GM18526 (cell line): ENCODE measurements at regions not wholly inside any gene's neighbourhood (a gene's known extent, or its start where the extent isn't known, plus 50 kb on each side); places are given as distances from the start of the nearest gene placed in this dataset.

Experiments
- POLR2A ChIP-seq: IDR thresholded peaks from 3 replicates; pipeline ENCODE4 v1.6.1; 2011; ENCODE audit not compliant: insufficient read length; ENCODE audit errors: extremely low read depth

DNA sequence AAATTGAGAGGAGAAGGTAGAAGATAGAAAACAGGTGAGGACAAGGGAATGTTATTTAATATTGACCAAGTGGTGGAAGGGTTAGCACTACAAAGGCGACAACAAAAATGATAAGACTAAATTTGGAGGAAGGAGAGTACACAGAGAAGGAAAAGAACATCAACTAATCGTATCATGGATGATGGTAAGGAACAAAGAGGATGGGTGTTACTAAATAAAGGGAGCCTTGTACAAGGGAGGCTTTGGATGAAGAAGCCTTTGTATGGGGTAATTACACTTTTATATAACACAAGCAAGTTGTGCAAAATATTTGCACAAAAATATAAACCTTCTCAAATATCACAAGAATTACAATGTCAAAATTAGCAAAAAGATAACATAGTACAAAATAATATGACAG is 125.7 kb downstream of the ZNF608 start:
- no peak for TF ChIP-seq POLR2A

DNA sequence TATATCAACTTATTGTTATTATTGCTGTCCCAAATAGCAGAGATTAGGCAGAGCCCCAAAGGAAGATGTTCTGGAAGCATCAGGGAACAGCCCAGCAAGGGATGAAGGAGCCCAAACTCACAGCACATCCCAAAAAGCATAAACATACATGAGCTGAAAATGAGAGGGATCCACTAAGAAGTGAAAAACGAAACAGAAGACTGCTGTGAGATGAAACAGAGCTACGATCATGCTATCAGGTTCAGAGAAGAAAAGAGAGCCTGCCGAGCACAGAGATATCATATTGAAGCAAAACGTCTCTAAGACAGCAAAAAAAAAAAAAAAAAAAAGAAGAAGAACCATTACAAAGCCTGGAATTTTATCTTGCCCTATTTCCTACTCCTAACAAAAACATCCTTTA is 127.3 kb downstream of the ZNF608 start:
- TF ChIP-seq POLR2A: no peak

DNA sequence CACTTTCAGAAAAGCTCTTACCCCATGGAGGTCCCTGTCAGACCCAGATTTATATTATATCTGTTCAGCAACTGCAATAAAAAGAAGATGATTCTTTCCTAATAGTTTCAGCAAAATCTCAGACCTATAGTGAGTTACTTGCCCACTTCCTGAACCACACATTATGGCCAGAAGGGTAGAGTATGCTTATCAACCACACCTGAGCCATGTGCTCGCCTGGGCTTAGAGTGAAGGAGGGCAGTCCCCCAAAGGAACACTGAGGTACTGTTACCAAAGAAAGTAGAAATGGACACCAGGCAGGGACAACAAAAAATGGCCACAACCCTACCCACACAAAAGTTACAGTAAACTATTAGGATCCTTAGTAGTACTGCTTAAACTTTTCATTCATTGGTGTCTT is 128.7 kb downstream of the ZNF608 start:
- TF ChIP-seq POLR2A: no peak

DNA sequence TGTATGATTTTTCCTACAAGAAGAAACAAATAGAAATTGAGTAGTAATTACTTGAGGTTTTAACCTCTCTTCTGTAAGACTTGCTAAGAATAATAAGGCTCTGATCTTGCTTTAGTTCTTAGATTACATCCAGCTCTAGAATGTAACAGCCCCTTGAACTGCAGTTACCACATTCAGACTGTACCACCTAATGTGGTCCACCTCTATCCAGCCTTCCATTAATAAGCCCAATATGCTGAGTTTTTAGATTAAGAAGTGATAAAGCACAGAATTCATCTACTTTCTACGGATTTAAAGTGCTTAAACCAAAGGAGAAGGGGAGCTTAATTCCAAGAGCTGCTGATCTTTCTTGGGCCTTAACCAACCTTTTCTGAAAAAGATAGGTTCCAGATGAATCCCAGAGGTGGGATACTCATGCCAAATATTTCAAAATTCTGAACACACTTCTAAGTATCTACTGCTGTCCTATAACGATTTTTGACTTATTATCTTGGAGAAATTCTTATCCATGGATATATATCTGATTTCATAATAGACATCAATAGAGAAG is 131.5 kb downstream of the ZNF608 start:
- TF ChIP-seq POLR2A: no peak

DNA sequence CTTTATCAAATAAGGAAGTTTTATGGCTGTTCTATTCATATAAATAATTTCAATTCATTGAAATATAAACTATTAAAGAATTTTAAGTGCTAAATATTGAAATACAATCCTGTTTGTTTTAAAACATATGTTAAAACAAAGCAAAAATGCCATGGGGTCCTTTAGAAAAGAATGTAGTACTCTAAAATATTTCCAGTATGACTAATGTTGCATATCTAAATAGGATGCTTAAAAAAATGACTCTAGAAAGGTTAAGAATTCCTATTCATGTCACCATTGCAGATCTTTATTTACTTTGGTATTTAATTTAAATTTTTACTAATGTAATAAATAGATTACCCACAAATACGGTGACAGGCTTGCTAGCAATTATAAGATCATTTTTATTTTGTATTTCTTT is 132.3 kb downstream of the ZNF608 start:
- TF ChIP-seq POLR2A: no peak

DNA sequence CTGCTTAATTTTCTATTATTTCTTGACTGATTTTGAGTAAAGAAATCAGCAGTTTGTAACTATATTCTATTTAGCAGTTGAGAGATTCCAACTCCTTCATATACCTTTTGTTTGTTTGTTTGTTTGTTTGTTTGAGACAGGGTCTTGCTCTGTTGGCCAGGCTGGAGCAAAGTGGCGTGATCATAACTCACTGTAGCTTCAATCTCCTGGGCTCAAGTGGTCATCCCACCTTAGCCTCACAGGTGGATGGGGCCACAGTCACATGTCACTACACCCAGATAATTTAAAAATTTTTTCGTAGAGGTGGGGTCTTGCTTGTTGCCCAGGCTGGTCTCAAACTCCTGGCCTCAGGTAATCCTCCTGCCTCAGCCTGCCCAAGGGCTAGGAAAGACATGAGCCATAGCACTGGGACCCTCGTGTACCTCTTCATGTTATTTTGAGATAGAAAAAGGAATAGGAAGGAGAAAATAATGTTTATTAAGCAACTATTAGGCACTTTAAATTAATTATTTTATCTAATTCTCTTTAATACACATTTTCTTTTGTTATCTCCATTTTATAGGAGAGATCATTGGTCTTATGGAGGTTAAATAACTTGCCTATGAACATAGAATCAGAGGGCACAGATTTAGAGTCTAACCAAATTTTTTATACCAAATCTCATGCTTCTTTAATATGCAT is 133.0 kb downstream of the ZNF608 start:
- TF ChIP-seq POLR2A: no peak

DNA sequence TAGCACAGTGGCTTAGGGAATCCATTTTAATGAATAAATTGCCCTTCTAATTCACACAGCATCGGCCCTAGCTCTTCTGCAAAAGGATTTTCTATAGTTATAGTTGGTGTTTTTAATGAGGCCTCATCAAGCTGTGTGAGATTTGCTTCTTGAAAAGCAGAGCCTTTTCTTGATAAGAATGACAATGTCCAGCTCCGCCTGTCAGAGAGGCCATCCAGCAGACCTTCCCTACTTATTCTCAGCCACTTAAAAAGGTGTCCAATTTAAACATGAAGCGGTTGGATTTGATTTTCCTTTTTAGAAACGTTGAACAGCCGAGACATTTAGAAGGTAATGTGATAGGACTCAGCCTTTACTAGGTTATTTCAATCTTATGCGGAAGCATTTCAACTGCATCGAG is 134.4 kb downstream of the ZNF608 start:
- no peak for TF ChIP-seq POLR2A

DNA sequence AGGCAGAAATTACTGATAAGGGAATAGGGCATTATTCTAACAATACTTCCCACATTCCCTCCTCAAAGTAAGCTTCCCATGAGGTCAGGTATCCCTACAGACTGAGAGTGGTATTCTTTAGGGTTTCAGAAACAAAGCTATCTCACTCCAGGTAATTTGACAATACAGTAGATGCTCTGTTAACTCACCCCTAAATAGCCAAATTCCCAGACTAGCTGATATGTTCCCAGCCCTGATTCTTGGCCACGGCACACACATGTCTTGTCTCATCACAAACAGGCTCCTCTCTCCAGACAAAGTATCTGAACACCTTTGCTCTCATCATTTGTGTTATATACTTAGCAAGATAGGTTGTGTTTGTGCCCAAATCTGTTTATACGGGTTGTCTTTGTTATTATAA is 139.9 kb downstream of the ZNF608 start:
- no peak for TF ChIP-seq POLR2A

DNA sequence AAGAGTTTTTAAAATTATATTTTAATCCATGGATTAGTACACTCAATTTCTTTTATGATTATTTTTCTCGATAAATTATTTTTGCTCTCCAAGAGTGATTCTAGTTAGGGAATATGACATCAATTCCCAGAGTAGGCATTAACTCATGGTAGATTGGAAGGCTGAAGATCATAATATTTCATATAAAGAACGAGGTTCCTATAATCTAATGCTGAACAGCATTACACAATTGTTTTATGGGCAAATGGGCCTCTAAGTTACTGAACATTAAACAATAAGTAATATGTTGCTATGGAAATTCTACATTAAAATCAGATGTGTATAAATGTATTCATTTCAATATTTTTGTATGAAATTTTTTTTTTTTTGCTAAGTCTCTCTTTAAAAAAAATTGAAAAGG is 140.3 kb downstream of the ZNF608 start:
- no peak for TF ChIP-seq POLR2A

DNA sequence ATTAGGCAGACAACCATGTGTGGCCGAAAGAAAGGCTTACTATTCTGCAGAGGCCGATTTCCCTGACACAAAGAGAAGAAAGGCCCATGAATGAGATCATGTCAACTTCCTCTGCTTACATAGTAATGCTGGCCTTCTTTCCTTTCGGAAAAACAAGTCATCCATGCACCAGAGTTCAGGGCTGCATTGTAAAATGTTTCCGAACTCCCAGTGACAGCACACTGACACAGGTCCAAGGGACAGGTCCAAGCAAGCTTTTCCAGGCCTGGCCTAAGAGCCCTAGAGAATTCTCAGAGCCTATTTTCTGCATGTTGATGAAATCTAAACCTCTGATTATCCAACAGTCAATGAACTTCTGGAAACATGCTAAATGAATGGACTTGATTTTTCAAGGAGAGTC is 140.9 kb downstream of the ZNF608 start:
- no peak for TF ChIP-seq POLR2A

DNA sequence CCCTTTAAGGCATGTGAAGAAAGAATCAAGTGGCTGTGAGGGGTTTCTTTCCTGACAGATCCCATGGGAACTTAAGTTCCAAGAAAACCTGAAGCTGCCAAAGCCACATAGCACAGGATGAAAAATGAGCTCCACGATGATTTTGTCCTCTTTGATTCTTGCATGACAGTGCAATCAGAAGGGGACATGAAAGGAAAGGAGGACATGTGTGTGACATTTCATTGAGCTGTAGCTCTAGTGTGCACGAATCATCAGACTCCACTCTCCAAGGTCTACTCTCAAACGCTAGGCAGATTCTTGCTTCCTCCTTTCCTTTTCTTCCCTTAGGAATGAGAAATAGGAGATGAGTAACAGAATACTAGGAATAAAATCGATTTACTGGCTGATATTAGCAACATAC is 142.0 kb downstream of the ZNF608 start:
- TF ChIP-seq POLR2A: no peak

DNA sequence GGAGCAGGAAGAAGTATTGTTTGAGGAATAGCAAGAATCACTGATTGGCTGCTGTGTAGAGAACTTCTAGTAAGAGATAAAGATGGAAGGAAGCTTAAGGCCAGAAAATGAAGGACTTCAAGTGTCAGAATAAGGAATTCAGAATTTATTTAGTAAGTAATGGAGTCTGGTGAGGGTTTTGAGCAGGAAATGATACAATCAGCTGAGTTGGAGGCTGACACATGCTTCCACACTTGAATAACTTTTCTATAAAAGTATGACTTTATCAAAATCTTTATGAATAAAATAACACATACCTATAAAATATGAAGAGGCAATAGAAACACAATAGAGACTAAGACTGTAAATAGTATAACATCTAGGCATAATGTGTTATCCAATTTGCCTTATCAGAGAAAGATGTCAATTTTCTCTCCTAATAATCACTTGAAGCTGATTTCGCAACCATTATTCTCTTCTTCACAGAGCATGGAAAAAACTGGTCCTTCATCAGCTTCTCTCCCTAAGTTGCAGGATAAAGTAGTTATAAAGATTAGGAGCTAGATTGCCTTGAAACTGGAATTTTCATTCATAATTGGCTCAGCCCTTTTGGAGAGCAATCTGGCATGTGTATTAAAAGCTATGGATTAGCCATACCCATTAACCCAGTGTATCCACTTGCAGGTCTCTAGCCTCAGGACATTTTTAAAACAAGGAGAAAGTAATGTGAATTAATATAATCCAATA is 143.4 kb downstream of the ZNF608 start:
- no peak for TF ChIP-seq POLR2A

DNA sequence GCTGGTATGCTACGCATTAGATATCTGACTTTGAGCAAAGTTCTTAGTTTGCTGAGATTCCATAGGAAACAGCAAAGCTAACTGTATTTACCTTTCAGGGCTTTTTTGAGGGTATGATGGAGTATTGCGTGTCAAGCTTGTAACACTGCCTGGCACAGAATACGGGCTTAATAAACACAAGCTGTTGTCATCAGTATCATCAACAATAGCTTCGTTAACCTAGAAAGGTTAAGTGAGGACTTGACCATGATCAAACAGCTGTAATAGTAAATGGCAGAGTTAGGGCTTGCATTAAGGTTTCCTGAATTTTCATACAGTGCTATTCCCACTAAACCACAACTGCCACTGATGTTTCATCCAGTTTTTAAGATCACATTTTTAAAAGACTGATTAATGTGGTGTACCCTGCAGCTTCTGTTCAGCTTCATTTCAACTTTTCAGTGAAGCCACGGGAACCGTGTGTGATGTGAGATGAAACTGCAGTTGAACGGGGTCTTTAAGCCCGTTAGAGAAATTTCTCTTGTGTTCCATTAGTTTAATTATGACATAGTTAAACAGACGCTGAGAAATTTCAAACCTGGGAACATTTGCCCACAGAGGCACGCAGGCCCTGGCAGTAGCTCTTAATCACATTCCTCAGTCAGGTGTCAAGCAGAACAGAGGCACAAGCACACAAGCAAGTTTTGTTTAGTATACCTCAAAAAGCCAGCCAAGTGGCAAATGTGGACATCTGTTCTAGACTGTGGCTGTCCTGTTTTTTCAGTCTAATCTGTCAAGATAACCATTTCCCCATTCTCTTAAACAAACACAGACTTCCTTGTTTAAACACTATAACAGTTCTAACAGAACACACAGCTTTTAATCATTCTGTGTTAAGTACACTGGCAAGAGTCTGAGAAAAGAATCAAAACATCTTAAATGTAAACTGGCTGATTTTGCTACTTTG is 147.1 kb downstream of the ZNF608 start:
- no peak for TF ChIP-seq POLR2A

DNA sequence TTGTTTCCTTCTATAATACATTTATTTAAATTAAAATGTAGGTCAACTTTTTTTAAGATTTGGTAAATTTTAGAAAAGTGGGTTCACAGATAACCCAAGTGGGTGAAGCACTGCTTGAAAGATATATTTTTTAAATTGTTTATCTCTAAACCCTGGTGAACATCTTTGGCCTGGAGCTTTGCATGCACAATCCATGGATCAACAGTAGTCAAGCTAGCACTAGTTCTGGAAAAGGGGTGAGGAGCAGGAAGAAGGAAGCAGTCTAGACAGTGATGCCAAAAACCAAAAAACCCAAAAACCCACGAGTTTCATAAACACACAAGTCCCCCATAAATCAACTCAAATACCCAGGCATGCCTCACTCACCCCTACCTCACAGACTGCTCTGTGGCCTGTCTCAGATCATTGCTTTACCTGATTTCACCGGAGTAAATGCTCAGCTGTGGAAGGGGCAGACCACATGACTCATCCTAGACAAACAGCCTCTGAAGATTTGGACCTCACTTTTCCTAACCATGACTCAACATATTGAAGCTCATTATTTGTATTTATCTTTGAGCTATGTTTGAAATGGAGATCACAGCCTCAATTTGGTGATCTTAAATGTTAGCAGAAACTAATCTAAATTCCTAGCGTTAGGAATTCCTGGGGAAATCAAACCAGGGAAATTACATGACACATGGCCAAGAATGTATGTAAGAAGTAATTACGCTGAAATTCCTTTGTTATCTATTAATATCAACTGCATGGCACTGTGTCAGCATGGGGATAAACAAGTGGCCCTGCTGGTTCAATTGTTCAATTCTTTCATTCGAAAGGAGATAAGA is 149.6 kb downstream of the ZNF608 start:
- TF ChIP-seq POLR2A: no peak

DNA sequence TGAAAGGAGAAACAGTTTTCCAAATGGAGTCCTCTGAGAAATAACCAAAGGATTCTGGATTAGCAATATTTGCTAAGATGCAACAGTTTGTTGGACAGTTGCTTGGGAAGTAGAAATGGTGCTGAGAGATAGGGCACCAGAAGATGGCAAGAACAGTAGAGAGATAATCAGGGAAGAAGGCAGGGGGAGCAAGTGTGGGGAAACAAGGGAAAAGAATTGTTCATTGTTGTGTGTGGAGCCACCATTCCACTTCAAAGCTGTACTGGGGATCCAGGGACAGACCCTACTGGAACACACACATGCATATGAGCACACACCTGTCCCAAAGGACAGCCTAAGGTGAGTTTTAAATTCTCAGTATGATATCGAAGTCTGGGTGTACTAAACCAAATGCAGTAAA is 152.5 kb downstream of the ZNF608 start:
- no peak for TF ChIP-seq POLR2A

DNA sequence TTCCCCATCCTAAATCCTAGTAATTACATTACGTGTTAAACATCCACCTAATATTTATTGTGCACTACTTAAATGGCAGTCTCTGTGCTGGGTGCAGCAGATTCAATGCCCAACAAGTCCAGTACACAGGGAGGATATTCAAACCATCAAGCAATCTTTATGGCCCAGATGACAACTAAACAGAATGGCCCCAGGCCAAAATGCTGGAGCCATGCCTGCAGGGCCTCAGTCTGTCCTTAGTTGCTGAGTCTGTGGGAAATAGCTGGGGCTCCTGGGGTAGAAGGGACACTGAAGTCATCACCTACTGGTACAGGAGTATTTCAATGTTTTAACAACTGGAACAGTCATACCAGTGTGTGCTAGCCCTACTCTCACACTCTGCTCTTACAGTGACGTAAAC is 153.5 kb downstream of the ZNF608 start:
- TF ChIP-seq POLR2A: no peak
